ENCODE measurements at regions not wholly inside any gene's neighbourhood (a gene's known extent, or its start where the extent isn't known, plus 50 kb on each side); places are given as distances from the start of the nearest gene placed in this dataset.

DNA sequence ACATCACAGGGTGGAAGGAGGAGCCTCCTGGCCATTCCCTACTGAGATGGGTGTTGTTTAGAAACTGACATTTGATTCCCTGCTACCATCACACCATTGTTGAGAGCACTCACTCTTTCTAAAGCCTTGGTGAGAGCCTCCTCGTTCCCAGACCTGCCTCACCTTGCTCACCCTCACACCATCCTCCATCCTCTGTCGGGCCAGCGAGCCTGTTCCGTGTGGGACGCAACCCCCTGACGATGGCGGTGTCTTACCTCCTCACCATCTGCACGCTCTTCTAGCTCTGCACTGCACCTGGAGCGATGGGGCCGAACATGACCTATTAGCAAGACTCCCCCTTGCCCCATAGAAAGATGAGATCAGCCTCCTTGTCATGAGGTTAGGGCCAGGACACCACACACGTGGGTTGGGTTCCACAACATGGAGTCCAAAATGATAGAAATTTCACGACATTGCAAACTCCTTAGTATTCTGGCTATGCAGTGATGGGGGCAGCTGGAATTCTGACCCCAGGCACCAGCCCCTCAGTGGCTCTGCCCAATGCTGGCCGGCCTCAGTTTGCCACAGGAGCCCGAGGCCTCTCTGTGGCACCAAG, 1017.9 kb downstream of the TBC1D22A start:
- TF ChIP-seq, protein P1, sequence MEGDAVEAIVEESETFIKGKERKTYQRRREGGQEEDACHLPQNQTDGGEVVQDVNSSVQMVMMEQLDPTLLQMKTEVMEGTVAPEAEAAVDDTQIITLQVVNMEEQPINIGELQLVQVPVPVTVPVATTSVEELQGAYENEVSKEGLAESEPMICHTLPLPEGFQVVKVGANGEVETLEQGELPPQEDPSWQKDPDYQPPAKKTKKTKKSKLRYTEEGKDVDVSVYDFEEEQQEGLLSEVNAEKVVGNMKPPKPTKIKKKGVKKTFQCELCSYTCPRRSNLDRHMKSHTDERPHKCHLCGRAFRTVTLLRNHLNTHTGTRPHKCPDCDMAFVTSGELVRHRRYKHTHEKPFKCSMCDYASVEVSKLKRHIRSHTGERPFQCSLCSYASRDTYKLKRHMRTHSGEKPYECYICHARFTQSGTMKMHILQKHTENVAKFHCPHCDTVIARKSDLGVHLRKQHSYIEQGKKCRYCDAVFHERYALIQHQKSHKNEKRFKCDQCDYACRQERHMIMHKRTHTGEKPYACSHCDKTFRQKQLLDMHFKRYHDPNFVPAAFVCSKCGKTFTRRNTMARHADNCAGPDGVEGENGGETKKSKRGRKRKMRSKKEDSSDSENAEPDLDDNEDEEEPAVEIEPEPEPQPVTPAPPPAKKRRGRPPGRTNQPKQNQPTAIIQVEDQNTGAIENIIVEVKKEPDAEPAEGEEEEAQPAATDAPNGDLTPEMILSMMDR (IDR thresholded peaks at IDR 0.05 in 8 of 11, conservative IDR thresholded peaks at IDR 0.05 in 3 of 11): no peak
- TF ChIP-seq POLR2A (IDR thresholded peaks at IDR 0.05): no peak
- TF ChIP-seq POLR2AphosphoS5 (IDR thresholded peaks at IDR 0.05): no peak

Data from spleen (tissue), 7 donors.